ENCODE measurements at regions not wholly inside any gene's neighbourhood (a gene's known extent, or its start where the extent isn't known, plus 50 kb on each side); places are given as distances from the start of the nearest gene placed in this dataset.

GRCh38 chrX:42437211-42437610 lies 340.8 kb downstream of the PPP1R2C start:
- TF ChIP-seq SP1 (IDR thresholded peaks at IDR 0.05): no peak
- no peak for TF ChIP-seq BHLHE40 (IDR thresholded peaks at IDR 0.05; ENCODE audit: borderline replicate concordance)

Data from HEK293T (cell line).